MM.1S (cell line): ENCODE measurements at regions not wholly inside any gene's neighbourhood (a gene's known extent, or its start where the extent isn't known, plus 50 kb on each side); places are given as distances from the start of the nearest gene placed in this dataset.

Experiments used
- EZH2 ChIP-seq: fragments of 300-600 bp; sonication (generic); optimal IDR thresholded peaks from 2 replicates; pipeline ENCODE3; 2017; ENCODE audit warnings: low read depth, mild to moderate bottlenecking, antibody characterized with exemption, low read length, mixed read lengths
- EZH2phosphoT487 ChIP-seq: fragments of 300-600 bp; sonication (generic); IDR thresholded peaks from 2 replicates; pipeline ENCODE4 v1.6.1; 2018; ENCODE audit warnings: antibody characterized with exemption, low read length
- TF ChIP-seq, protein P1 (sequence below): fragments of 300-600 bp; sonication (generic); IDR thresholded peaks from 2 replicates; pipeline ENCODE4 v1.5.1; 2016; ENCODE audit warnings: antibody characterized with exemption, low read length, mixed read lengths

GRCh38 chr1:30645807-30646206 lies 77.6 kb downstream of the MATN1 start:
- TF ChIP-seq, protein P1, sequence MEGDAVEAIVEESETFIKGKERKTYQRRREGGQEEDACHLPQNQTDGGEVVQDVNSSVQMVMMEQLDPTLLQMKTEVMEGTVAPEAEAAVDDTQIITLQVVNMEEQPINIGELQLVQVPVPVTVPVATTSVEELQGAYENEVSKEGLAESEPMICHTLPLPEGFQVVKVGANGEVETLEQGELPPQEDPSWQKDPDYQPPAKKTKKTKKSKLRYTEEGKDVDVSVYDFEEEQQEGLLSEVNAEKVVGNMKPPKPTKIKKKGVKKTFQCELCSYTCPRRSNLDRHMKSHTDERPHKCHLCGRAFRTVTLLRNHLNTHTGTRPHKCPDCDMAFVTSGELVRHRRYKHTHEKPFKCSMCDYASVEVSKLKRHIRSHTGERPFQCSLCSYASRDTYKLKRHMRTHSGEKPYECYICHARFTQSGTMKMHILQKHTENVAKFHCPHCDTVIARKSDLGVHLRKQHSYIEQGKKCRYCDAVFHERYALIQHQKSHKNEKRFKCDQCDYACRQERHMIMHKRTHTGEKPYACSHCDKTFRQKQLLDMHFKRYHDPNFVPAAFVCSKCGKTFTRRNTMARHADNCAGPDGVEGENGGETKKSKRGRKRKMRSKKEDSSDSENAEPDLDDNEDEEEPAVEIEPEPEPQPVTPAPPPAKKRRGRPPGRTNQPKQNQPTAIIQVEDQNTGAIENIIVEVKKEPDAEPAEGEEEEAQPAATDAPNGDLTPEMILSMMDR = no peak
- TF ChIP-seq EZH2phosphoT487 (no peak), EZH2 (no peak)
